Right lung (tissue), 2 donors: ENCODE measurements at regions not wholly inside any gene's neighbourhood (a gene's known extent, or its start where the extent isn't known, plus 50 kb on each side); places are given as distances from the start of the nearest gene placed in this dataset.
"Not testable (repeated sequence)": the region's sequence is repeated elsewhere in the genome, so short reads cannot be mapped to it uniquely, and the experiment has no call there.

Experiments
- DNase-seq, 2 donors: peaks; one replicate each; pipeline ENCODE4 v3.0.0-alpha.2; 2013

- no peak for DNase-seq
Observed at GRCh38 chr2:82968358-82968757, 1490.7 kb downstream of the SUCLG1 start.

GRCh38 chr2:82964341-82964740 is 1494.7 kb downstream of the SUCLG1 start:
- DNase-seq: no peak

GRCh38 chr2:82959727-82960126 is 1499.4 kb downstream of the SUCLG1 start:
- no peak for DNase-seq

DNA sequence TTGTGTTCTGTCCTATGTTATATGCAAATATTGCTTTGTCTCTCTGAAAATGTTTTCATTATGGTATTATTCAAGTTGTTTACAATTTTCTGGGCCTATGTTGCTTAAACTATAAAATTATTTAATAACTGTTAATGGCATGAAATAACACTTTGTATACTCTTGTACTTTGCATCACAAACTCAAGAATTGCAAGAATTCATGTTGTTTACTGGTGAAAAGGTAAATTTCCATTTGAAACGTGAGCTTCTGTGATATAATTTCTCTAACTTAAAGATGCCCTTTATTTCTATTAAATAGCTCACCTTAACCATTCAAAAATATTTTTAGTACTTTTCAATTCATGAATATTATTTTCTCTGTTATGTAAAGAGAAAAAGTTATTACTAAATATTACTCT is 1504.2 kb downstream of the SUCLG1 start:
- no peak for DNase-seq

GRCh38 chr2:82939211-82939610 is 1519.9 kb downstream of the SUCLG1 start:
- no peak for DNase-seq

DNA sequence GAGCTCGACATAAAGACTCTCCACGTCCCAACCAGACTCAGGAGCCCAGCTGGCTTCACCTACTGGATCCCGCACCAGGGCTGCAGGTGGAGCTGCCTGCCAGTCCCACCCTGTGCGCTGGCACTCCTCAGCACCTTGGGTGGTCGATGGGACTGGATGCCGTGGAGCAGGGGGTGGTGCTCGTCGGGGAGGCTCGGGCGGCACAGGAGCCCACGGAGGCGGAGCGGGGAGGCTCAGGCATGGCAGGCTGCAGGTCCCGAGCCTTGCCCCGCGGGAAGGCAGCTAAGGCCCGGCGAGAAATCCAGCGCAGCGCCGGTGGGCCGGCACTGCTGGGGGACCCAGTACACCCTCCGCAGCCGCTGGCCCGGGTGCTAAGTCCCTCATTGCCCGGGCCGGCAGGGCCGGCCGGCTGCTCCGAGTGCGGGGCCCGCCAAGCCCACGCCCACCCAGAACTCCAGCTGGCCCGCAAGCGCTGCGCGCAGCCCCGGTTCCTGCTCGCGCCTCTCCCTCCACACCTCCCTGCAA is 1520.7 kb downstream of the SUCLG1 start:
- not testable (repeated sequence) for DNase-seq

DNA sequence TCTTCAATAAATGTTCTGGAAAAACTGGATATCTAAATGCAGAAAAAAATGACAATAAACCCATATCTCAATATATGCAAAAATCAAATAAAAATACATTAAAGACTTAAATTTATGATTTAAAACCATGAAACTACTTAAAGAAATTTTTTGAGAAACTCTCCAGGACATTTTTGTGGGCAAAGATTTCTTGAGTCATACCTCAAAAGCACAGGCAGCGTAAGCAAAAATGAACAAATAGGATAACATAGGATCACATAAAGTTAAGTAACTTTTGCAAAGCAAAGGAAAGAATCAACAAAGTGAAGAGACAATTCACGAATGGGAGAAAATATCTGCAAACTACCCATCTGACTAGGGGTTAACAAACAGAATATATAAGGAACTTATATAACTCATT is 1545.5 kb downstream of the SUCLG1 start:
- DNase-seq: no peak

- DNase-seq: no peak
Observed at GRCh38 chr2:82896117-82896516, 1563.0 kb downstream of the SUCLG1 start.

DNA sequence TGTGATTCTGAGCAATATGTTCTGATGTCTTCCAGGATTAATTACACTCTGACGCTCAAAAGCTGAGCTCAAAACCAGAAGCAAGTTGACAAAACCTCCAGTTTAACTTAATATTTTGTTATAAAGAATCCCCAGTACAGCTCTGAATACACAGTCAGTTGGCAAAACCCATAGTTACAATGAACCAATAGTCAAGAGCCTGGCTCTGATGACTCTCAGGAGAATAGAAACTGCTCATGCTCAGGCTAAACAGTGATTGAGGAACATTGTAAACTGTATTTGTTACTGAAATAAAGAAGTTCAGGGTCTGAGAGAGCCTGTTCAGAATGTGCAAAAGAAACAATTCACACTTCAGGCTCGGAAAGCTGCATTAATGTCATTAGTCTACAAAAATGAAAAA is 1565.9 kb downstream of the SUCLG1 start:
- no peak for DNase-seq

DNA sequence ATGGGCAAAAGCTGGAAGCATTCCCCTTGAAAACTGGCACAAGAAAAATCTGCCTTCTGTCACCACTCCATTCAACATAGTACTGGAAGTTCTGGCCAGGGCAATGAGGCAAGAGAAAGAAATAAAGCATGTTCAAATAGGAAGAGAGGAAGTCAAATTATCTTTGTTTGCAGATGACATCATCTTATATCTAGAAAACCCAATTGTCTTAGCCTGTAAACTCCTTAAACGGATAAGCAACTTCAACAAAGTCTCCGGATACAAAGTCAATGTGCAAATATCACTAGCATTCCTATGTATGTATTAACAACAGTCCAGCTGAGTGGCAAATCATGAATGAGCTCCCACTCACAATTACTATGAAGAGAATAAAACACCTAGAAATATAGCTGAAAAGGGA is 1579.3 kb downstream of the SUCLG1 start:
- DNase-seq: no peak

DNA sequence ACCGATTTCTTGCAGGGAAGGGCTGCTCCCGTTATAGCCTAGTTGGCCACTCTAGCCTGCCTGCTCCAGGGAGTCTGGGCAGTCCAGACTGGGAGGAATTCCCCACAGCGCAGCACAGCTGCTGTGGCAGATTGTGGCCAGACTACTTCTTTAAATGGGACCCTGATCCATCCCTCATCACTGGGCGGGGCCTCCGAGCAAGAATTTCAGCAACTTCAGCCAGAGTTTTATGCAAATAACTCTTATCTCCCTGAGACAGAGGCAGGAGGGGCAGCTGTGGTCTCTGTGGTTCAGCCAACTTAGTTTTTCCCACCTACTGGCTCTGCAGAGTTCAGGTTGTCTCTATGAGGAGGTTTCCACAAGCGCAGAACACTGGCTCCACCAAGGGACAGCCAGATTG is 1583.2 kb downstream of the SUCLG1 start:
- no peak for DNase-seq

- peak; percentile 89 to 93 for DNase-seq
Observed at GRCh38 chr2:82857967-82858366, 1601.1 kb downstream of the SUCLG1 start.

DNA sequence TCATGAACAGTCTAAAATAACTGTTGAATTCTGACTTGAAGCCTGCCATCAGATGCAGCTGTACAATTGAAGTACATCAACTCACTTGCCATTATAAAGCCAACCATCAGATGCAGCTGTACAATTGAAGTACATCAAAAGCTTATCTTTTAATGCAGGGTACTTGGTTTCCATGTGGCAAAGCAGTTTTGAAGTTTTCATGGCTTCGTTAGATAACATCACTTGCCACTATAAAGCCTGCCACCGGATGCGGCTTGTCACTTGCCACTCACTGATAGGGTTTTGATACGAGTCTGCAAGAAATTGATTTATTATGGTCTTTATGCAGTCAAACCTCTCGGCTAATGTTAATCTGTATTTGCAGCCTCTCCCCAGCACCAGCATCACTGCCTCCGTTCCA is 1605.8 kb downstream of the SUCLG1 start:
- no peak for DNase-seq

DNA sequence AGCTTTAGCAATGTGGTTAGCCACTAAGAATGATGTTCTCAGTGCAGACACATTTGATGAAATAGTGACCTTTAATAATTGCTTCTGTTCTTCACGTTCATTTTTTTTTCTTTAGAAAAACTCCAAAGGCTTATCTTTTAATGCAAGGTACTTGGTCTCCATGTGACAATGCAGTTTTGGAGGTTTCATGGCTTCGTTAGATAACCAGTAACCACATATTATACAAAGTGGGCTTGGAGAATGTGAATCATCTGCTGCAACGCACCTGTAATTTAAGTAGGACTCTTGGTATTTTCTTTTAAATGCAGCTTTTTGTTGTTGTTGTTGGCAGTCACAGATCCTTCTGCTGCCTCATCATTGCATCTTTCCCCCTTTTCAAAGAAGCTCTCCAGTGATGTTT is 1606.3 kb downstream of the SUCLG1 start:
- DNase-seq: no peak

GRCh38 chr2:82848285-82848684 is 1610.8 kb downstream of the SUCLG1 start:
- DNase-seq: no peak

DNA sequence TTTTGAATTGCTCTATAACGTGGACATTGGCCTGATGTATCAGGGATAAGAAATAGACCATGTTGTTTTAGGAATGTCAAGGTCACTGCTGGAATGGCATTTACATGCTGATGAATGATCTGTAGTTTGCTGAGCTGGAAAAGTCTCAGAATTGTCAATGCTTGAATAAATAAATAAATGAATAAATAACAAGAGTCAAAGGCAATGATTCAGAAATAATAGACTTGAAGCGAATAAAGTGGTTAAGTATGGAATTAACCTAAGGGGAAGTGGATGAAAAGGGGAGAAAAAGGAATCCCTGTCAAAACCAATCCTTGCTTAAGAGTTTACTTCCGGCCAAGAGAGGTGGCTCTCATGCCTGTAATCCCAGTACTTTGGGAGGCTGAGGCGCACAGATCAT is 1620.0 kb downstream of the SUCLG1 start:
- DNase-seq: no peak

GRCh38 chr2:82837588-82838304 is 1621.3 kb downstream of the SUCLG1 start:
- DNase-seq: no peak

DNA sequence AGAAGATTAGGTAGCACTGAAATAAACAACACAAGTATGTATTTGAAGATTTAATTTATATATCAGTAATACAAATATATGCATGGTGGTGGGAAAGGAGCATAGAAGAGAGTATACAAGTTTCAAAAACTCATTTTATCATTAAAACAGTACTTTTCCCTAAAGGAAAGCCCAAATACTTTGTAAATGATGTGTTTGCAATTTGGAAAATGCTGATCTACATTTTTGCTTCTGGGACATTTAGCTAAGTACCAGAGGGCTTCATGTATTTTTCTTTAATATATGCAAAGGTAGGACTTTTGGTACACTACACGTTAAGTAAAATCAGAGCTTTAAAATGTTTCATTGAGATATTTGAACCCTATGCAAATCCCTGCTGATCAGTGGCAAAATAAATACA is 1624.2 kb downstream of the SUCLG1 start:
- DNase-seq: no peak

GRCh38 chr2:82827426-82827825 is 1631.7 kb downstream of the SUCLG1 start:
- DNase-seq: no peak

GRCh38 chr2:82826437-82826836 is 1632.6 kb downstream of the SUCLG1 start:
- DNase-seq: no peak

DNA sequence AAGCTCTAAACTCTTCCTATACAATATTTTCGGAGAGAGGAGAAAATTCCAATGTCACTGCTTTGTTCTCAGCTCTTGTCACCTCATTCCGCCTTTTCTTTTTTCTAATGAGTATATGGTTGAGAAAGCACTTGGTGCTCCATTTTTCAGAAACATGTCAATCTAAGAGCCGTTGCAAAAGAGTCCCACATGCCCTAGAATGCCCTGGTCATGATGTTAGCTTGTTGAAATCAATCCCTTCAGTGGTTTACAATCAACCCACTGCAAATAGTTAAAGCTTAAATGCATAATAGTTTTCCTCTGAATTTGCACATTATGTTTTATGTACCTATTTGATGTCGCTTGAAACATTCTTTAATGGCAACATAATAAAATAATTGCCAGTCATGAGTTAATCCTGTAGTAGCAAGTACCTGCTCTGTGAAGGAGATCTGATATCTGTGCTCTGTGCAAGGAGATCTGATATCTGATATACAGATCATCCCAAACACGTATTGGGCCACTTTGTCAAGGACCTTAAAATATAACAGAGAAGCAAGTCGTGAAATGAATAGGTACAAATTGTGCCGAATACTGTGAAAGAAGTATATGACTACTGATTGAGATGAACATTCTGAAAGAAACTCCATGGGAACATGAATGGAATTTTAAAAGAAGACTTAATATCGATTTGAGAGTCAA is 1633.5 kb downstream of the SUCLG1 start:
- DNase-seq: no peak

DNA sequence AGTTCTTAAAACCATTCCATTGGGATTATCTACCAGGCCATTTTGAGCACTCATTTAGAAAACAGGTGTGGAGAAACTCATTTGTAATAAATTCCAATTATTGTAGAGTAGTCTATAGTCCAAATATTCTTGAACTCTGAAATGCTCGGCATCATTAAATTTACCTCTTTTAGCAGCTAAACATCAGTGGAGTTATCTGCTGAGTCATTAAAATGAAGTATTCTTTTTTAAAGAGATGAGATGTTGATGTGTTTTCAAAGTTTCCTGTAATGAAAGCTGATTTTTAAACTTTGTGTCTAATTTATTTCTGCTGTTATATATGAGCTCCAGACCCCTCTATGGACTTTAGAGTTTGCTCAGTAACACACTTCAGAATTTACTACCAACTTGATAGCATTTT is 1635.2 kb downstream of the SUCLG1 start:
- no peak for DNase-seq

GRCh38 chr2:82819951-82820350 is 1639.1 kb downstream of the SUCLG1 start:
- no peak for DNase-seq

GRCh38 chr2:82814146-82814545 is 1644.9 kb downstream of the SUCLG1 start:
- DNase-seq: no peak
